ENCODE measurements at regions not wholly inside any gene's neighbourhood (a gene's known extent, or its start where the extent isn't known, plus 50 kb on each side); places are given as distances from the start of the nearest gene placed in this dataset.

DNA sequence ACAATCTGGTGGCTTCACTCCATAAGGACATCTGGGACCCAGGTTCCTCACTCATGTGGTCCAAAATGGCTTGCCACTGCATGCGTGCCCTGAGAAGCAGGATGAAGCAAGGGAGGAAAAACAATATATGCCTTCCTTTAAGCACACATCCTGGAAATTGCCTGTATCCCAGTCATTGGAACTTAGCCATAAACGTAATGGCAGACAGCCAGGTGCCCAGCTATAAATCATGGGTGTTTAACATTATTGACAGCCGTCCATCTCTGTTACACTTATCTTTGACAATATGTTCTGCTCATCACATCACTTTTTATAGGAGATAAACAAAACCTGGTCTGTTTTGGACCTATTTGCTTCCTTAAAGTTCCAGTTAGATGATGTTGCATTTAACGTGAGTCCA, 181.0 kb downstream of the AASDH start:
- DNase-seq (ENCODE audit: low read depth), result no peak

- no peak for DNase-seq (ENCODE audit: low read depth)
Observed at GRCh38 chr4:56200275-56200674, 187.0 kb downstream of the AASDH start.

GRCh38 chr4:56198265-56198664, 189.0 kb downstream of the AASDH start:
- no peak for DNase-seq (ENCODE audit: low read depth)

GRCh38 chr4:56197387-56197786, 189.9 kb downstream of the AASDH start:
- no peak for DNase-seq (ENCODE audit: low read depth)

DNA sequence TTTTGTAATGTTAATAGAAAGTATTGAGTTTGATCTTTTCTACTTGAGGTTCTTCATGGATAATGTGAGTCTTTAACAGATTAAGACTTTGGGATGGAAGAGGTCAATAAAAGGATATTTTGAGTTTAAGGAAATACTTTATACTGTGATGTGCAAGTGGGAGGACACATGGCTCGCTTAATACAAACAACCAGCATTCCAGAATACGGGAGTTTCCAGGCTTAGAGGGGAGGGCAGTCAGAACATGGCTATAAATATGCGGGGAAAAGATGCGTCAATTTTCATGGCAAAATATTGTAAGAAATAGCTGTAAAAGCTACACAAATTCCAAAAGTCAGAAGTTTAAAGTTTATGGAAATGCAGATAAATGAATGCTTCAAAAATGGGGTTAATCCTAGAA, 192.3 kb downstream of the AASDH start:
- no peak for DNase-seq (ENCODE audit: low read depth)

DNA sequence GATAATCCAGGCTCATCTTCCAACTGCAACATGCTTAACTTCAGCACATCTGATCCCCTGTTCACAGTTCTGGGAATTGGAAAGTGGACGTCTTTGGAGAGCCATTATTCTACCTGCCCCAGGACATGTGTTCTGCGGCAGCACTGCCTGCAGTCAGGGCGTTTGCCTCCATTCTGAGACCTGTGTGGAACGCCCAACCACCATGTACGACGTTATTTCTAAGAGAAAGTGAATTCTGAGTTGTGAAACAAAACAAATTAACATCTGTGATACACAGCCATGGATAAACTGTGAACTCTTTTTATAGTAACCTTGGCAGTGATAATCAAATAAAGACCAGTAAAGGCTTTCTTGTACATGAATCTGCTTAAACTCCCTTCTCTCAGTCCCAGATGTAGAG, 195.8 kb downstream of the AASDH start:
- no peak for DNase-seq (ENCODE audit: low read depth)

GRCh38 chr4:56187688-56188087, 199.6 kb downstream of the AASDH start:
- no peak for DNase-seq (ENCODE audit: low read depth)

DNA sequence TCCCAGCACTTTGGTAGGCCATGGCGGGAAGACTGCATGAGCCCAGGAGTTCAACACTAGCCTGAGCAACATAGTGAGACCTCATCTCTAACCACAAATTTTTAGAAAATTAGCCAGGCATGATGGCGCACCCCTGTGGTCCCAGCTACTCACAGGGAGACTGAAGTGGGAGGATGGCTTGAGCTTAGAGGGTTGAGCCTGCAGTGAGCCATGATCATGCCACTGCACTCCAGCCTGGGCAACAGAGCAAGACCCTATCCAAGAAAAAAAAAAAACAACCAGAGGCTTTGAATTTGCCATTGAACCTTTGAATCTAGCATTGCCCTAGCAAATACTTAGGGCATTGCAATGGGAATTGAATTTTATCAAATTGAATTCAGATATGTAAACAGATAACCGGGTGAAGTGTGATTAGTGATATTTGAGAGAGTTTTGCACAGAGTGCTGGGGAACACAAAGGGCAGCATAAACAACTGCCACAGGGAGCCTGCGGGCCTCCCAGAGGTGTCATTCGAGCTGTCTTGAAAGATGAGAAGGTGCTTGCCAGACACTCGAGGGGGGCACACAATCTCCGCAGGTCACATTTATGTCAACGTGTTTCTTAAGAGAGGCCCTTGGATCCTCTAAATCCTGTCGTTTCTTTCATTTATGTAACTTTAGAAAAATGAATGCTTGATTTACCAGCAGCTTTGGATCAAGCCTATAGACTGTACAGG, 200.3 kb downstream of the AASDH start:
- DNase-seq (ENCODE audit: low read depth), result no peak

- no peak for DNase-seq (ENCODE audit: low read depth)
Observed at GRCh38 chr4:56185901-56186300, 201.4 kb downstream of the AASDH start.

GRCh38 chr4:56184214-56184613, 203.1 kb downstream of the AASDH start:
- no peak for DNase-seq (ENCODE audit: low read depth)

DNA sequence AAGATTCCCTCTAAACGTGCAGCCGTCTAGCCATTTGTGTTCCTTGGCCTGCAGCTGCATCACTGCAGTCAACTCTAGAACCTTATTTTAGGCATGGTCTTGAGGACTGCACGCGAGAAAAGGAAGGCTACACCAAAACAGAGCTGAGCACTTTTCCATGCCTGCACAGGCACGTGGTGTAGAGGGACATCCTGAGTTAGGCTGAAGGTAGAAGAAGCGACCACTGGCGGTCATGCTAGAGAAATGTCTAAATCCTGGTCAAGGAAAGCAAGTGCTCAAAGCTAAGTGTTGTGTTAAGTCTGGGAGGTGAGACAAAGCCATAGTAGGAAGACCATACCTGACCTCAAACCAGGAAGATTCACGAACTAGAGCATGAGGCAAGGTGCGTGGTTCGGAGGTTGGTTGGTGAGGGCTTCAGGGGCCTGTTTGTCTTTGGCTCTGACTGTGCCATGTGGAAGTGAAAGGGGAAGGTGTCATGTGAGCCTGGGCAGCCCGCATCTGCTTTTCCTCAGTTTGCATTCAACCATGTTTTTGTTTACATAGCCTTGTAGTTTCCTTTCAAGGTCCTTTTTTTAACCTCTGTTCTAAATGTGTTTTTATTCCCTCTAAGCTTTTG, 203.8 kb downstream of the AASDH start:
- no peak for DNase-seq (ENCODE audit: low read depth)

DNA sequence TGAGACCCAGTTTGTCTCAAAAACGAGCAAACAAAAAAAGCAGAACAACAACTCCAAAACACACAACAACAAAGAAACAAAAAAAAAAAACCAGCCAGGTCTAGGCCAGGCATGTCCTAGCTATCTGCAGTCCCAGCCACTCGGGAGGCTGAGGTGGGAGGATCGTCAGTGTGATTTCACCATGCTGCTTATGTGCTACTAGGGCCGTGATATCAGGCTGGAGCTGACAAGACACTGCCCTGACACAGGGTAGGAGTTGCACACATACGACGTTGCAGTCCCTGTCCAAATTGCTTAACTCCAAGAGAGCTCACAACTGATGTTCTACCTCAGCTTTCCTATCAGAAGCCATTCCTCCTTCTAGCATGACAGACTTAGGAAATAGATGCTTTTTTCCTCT, 204.9 kb downstream of the AASDH start:
- DNase-seq (ENCODE audit: low read depth), result no peak

DNA sequence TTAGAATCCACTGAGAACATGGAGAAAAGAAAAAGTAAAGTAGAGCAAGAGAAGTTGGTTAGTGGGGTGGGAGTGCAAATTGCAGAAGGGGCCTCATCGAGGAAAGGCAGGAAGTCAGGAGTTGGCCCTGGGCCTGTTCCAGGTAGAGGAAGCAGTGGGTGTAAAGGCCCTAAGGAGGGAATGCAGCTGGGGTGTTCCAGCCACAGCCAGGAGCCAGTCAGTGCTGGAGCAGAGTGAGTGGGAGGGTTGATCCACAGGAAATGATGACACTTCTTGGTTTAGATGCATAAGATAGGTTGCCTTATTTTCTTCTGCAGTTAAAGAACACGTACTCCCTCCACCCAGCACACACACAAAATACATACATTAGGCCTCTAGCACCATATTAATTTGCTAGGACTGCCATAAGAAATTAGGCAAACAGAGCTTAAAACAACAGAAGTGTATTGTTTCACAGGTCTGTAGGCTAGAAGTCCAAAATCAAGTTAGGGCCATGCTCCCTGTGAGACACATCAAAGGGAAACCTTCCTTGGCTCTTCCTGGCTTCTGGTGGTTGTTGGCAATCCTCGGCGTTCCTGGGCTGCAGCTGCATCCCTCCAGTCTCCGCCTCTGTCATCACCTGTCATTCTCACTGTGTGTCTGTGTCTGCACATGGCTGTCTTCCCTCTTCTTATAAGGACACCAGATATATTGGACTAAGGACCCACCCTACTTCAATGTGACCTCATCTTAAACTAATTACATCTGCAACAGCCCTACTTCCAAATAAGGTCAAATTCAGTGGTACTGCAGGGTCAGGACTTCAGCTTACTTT, 205.9 kb downstream of the AASDH start:
- no peak for DNase-seq (ENCODE audit: low read depth)

- no peak for DNase-seq (ENCODE audit: low read depth)
Observed at GRCh38 chr4:56169061-56169460, 218.2 kb downstream of the AASDH start.

DNA sequence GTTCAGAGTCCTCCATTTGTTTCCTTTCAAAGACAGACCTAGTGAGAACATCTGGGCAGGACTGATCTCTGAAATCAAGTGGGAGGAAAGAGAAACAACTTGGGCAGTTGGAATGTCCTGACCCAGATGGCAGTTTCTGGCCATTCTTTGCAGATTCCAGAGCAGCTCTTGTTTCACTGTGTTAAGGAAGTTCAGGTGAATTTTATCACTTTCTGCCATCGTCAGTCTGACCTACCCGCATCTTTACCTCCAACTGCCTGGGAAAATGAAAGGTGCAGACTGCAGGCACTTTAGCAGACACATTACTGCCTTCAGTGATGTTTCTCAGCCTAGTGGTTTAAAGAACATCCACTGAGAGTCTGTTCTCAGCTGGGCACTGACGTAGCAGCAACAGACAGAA, 216.2 kb downstream of the CEP135 start:
- DNase-seq (ENCODE audit: low read depth), result no peak

DNA sequence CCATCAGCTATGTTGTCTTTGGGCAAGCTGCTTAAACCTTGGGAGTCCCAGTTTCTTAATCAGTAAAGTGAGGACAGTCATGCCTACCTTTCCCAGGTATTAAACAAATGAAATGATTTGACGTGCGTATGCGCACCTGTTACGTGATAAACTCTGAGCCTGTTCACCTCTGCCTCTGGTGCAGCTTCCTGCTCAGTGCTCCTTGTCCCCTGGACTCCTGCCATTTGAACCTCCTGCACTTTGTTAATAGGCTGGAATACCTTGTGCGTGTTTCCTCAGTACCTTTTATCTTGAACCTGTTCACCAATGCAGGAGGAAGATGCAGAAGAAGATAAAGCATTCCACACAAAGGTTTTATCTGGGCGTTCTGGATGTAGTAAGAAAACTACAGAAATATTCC, 211.9 kb downstream of the CEP135 start:
- no peak for DNase-seq (ENCODE audit: low read depth)

GRCh38 chr4:56158483-56158882, 209.7 kb downstream of the CEP135 start:
- no peak for DNase-seq (ENCODE audit: low read depth)

DNA sequence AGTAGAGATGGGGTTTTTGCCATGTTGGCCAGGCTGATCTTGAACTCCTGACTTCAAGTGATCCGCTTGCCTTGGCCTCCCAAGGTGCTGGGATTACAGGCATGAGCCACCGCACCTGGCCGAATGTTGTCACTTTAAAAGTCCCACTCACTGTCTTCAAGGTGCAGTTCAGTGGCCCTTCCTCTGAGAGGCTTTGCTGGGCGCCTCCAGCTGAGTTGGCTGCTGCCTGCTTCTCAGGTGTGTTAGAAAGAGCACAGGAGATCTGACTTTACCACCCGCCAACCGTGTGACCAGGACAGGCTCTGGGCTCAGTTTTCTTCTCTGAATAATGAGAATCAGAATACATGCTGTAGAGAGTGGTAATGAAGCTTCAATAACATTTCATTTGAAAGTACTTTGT, 207.4 kb downstream of the CEP135 start:
- no peak for DNase-seq (ENCODE audit: low read depth)

GRCh38 chr4:56155432-56155831, 206.7 kb downstream of the CEP135 start:
- DNase-seq (ENCODE audit: low read depth), result no peak

GRCh38 chr4:56149591-56149990, 200.8 kb downstream of the CEP135 start:
- DNase-seq (ENCODE audit: low read depth), result peak; percentile 37

GRCh38 chr4:56148428-56148827, 199.7 kb downstream of the CEP135 start:
- peak; percentile 63 for DNase-seq (ENCODE audit: low read depth)

- DNase-seq (ENCODE audit: low read depth), result peak; percentile 40
Observed at GRCh38 chr4:56147371-56147770, 198.6 kb downstream of the CEP135 start.

DNA sequence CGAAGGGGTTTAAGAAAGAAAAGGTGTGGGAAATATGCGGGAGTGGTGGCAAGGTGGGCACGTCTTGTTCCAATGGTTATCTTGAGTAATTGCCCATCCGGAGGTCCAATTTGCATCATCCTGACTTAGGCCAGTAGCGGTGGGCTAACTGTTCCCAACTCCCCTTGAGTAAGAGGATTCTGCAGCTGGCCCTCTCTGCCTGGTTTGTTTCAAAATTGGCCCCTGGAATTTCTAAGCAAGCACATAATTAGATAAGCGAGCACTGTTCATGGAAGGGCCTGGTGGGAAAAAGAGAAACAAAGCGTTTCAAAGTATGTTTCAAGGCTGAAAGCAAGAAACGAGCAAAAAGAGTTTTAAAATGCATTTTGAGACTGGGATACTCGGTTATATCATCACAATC, 198.2 kb downstream of the CEP135 start:
- no peak for DNase-seq (ENCODE audit: low read depth)

Data from fibroblast of the conjunctiva (primary cell).